HuH-7 (cell line): ENCODE measurements at regions not wholly inside any gene's neighbourhood (a gene's known extent, or its start where the extent isn't known, plus 50 kb on each side); places are given as distances from the start of the nearest gene placed in this dataset.
A peak's percentile ranks its signal among the peaks of the same experiment; 100 is the strongest.
"Not testable (repeated sequence)": the region's sequence is repeated elsewhere in the genome, so short reads cannot be mapped to it uniquely, and the experiment has no call there.

ENCODE experiments used
- DNase-seq: peaks from one replicate; pipeline ENCODE4 v3.0.0; 2011; ENCODE audit warnings: low spot score

- DNase-seq: no peak
Measured at GRCh38 chr3:132987396-132987795, 50.8 kb upstream of the TMEM108 start.

- DNase-seq: no peak
Measured at GRCh38 chr3:132984181-132984580, 54.0 kb upstream of the TMEM108 start.

DNA sequence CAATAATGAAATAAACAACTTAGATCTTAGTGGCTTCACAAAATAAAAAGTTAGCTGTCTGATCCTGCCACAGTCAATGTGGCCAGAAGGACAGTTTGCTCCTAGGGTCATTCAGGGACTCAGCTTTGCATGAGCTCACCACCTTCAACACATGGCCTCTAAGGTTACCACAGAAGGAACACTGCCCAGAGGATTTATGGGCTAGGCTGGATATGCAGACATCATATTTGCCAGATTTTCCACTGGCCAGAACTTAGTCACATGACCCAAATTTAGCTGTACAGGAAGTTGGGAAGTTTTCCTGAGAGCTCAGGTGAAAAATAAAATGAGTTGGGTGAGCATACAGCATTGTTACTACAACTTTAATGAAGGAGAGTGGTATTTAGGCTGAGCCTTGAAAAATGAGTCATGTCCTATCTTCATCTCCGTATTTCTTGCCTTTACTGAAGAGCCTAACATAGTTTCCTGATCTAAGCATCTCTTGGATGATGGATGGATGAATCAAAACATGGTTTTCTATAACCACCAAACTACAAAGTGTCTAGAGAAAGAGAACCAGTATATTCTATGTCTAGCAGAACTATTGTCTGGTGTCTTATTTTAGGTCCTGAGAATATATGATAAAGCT lies 54.9 kb upstream of the TMEM108 start:
- DNase-seq: no peak

DNA sequence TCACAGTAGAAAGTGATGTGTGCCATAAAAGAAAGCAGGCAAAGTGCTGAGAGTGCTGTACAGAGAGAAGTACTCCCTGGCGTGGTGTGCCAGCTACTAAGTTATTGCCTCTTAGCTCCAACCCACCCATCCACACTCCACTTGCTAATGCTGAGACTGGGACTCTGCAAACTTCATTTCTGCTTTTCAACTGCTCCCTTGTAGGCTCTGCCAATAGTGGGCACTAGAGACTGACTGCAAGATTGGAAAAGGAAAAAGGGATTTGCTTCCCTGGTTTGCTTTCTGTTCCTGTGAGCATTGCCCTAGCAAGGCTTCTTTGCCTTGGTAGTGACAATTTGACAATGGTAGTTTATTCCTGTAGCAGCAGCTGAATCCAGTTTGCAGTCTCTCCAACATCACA lies 56.5 kb upstream of the TMEM108 start:
- no peak for DNase-seq

GRCh38 chr3:132980102-132980501 lies 58.1 kb upstream of the TMEM108 start:
- DNase-seq: no peak

DNA sequence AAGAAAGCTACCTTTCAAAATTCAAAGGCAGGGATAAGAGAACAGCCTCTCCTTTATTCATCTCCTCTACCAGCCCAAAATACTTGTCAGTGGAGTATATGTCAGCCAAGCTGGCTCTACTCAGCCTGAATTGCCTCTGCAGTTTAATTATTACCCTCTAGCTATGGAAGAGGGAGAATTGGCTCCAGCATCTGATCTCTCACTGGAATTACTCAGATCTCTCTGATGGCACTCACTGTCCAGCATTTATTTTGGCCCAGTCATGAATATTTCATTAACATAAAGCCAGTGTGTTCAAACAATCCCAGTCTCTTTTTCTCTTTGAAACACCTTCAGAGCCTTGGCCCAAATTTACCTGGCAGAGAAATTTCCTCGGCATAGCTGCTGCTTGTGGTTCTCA lies 58.6 kb upstream of the TMEM108 start:
- no peak for DNase-seq

DNA sequence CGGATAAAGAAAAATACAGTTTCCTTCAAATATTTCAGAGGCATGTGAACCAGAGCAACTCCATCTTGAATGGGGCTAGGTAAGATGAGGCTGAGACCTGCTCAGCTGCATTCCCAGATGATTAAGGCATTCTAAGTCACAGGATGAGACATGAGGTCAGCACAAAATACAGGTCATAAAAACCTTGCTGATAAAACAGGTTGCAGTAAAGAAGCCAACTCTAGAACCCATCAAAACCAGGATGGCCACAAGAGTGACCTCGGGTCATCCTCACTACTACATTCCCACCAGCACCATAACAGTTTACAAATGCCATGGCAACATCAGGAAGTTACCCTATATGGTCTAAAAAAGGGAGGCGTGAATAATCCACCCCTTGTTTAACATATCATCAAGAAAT lies 59.2 kb upstream of the TMEM108 start:
- not testable (repeated sequence) for DNase-seq

DNA sequence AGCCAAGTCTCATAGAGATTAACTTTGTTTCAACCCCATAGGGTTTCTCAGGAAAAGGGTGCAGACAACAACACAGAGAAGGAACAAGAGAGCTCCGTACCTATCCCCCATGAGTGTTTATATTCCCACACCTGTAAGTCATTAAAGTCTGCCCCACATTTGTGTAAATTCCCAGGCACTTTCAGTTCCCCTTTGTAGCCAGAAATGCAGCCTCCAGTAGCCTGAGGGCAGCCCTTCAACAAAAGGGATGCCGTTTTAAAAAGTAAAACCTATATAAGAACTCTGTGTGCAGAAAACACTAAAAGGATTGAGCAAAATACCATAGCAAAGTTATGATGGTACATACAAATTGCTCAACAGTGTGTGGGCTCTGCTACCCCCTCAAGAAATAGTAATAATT lies 59.7 kb upstream of the TMEM108 start:
- DNase-seq: no peak

- DNase-seq: no peak
Measured at GRCh38 chr3:132974097-132974496, 64.1 kb upstream of the TMEM108 start.

DNA sequence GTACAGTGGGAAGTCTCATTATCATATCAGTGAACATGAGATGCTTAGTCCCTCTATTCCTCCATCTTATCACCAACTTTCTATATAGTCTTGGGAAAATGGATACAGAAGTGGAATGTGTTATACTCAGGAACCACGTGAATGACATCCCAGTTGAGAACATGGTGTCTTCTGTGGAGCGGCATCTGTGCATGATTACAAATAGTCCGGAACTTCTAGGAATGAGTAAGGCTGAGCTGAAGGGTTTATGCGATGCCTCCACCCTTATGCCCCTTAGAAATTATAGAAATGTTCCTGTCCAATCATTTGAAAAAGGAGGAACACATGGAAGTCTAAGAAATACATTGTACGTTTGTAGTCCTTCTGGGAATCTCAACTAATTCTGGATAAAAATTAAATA lies 64.8 kb upstream of the TMEM108 start:
- no peak for DNase-seq

GRCh38 chr3:132972333-132972732 lies 65.9 kb upstream of the TMEM108 start:
- no peak for DNase-seq

GRCh38 chr3:132966374-132966773 lies 71.8 kb upstream of the TMEM108 start:
- DNase-seq: no peak

DNA sequence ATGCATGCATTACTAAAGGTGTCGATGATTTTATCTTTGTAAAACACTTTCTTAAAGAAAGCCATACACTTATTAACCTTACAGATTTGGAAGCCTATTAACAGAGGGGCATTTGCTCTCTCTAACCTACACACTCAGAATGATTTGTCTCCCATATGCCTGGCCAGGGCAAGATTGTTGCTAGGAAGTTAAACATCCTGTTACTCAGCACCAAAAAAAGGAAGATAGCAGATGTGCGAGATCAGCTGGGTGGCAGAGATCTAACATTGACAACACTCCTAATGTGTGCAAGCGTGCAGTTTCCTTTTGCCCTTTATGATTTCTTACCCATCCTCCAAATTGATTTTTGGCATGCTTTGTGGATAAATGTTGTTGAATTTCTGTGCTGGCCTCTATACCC lies 73.9 kb upstream of the TMEM108 start:
- no peak for DNase-seq

DNA sequence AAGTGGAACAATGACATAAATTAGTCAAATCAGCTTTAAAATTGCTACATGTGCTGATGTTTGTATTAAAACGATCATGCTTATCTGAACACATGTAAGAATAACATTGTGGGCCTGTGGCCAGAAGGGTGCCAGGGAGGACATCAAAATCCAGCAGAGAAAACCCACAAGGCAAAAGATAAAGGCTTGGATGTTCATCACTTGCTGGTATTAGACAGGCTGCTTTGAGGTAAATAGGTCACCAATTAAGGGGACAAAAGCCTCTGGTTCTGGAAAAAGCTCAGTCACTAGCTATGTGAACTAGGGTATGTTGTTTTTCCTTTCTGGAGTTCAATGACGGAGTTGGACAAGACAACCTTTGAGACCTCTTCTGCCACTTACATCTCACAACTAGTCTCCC lies 74.4 kb upstream of the TMEM108 start:
- DNase-seq: no peak

GRCh38 chr3:132961991-132962390 lies 76.2 kb upstream of the TMEM108 start:
- DNase-seq: no peak

DNA sequence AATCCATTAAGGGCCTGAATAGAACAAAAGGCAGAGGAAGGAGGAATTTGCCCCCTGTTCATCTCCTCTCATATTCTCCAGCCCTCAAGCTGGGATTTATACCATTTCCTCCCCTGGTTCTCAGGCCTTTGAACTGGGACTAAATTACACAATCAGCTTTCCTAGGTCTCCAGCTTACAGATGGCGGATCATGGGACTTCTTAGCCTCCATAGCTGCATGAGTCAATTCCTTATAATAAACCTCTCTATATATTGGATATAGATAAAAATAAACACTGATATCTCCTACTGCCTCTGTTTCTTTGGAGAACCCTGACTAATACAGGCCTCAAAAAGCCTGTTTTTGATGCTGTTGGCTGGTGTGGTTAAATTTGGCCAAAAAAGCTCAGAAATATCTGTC lies 84.5 kb upstream of the TMEM108 start:
- DNase-seq: no peak

DNA sequence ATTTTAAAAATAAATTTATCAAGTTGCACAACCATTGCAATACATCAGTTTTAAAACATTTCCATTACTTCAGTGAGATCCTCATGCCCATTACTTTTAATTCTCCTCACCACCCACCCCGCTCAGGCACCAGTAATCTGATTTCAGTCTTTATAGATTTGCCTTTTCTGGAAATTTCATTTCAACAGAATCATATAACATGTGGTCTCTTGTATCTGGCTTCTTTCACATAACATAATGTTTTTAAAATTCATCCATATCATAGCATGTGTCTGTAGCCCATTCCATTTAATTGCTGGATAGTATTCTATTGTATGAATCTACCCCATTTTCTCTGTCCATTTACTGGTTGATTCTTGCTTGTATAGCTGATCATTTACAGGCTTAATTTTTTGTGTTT lies 110.3 kb upstream of the TMEM108 start:
- DNase-seq: no peak

DNA sequence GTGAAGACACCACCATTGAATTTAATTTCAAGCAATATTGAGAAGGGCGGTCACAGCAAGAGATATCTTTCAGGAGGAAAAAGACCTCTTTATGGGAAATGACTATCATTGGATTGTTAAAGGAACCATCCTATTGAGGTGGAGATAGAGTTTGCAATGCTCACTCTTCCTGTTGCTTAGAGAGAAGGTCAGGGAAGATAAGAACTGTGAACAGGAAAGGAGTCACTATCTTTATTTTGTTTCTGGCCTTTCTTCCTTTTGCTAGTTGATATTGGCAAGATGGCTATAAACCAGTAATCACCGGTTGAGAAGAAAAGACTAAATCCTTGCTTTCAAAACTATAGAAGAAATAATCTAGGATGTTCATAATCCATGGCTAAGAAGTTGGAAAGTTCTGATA lies 112.1 kb upstream of the TMEM108 start:
- no peak for DNase-seq

GRCh38 chr3:132925256-132925930 lies 112.8 kb upstream of the TMEM108 start:
- DNase-seq: no peak

DNA sequence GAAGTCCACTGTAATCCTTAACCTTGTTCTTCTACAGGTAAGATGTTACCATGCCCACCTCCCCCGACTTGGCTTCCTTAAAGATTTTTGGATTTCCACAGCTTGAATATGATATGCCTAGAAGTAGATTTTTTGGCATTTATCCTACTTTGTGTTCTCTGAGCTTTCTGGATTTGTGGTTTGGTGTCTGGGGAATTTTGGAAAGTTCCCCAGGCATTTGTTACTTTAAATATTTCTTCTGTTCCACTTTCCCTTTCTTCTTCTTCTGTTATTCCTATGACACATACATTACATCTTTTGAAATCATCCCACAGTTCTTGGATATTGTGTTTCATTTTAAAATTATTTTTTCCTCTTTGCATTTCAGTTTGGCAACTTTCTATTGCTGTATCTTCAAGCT lies 122.1 kb upstream of the TMEM108 start:
- DNase-seq: no peak

DNA sequence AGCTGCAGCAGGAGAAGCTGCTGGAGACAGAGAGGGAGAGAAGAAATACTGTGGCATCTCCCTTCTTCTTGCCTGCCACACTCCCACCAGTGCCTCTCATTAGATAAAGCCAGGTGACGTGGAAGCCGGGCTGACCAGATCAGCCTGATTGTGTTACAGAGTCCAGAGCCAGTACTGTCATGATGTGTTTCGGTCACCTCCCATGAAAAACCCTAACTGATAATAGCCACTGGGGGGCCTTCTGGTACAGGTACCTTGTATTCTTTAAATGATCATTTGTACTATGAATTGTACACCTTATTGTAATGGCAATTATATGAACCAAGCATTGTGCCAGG lies 125.8 kb upstream of the TMEM108 start:
- DNase-seq: peak; percentile 6

DNA sequence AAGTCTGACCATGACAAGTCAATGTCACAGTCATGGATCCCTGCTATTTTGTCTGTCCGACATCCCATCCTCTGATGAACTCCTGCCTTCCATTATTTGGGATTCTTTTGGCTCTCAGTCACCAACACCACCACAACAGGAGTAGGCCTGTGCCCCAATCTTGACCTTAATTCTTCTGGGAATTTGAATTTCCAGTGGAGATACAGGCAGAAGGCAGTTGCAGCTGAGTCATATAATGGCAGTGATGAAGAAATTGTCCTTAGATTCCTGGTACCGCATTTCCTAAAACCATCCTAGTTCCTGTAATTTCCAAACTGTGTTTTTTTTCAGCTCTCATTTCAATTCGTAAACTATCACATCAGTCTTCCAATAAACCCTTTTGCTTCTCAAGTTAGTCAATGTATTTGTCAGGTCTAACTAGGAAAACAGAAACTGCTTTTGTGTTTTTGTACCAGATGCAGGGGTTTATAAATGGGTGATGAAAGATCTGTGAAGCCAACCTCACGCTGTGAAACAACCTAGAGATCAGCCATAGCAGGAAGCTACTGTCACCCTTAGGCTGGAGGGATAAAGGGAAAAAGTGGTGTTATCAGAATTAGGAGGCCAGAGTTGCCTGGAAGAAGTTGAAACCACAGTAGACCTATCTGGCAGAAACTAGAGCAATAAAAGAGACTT lies 126.3 kb upstream of the TMEM108 start:
- DNase-seq: no peak

DNA sequence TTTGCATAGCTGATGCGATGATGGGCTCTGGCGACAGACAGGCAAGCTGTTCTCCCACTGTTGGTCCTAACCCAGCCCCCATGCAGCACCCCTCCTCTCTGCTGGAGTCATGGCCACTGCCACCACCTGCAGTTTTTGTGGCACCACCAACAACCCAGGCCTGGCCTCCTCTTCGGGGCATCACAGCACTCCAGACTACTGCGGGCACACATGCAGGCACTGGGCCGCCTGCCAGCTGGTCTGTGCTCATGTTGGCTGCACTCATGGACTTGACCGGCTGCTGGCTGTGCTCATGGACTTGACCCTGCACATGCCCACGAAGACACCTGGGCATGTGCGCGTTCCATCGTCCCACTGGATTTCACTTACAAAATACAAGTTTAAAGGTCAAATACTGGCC lies 130.9 kb upstream of the TMEM108 start:
- DNase-seq: no peak

GRCh38 chr3:132900481-132900880 lies 137.7 kb upstream of the TMEM108 start:
- DNase-seq: no peak
